ENCODE measurements at regions not wholly inside any gene's neighbourhood (a gene's known extent, or its start where the extent isn't known, plus 50 kb on each side); places are given as distances from the start of the nearest gene placed in this dataset.
"Not testable (repeated sequence)": the region's sequence is repeated elsewhere in the genome, so short reads cannot be mapped to it uniquely, and the experiment has no call there.

- CTCF ChIA-PET = no interaction called here
- Mint-ChIP-seq H3K27me3 (ENCODE audit: insufficient read depth, unreplicated experiment) (no peaks in the 10 kb centered on the region), H3K27ac (ENCODE audit: low read depth, unreplicated experiment) (no peak overlapping the region), H3K4me3 (ENCODE audit: unreplicated experiment) (peak overlapping the region; percentile 13), H3K9me3 (ENCODE audit: unreplicated experiment) (peaks cover 69% of the 10 kb centered on the region), H3K4me1 (ENCODE audit: insufficient read depth, unreplicated experiment) (no peaks in the 10 kb centered on the region), H3K36me3 (ENCODE audit: insufficient read depth, unreplicated experiment) (no peaks in the 10 kb centered on the region)
- intact Hi-C loops (cut with micrococcal nuclease) = no loop called here
- POLR2A ChIA-PET = no interaction called here
- BruUV-seq (replicated peaks) = no TSS peak
- DNase-seq (ENCODE audit: unreplicated experiment) = no peak
- no peak for TF ChIP-seq CTCF (IDR thresholded peaks at IDR 0.05; ENCODE audit: unreplicated experiment)
Observed at GRCh38 chr22:12601870-12602779, 2925.9 kb upstream of the OR11H1 start.

GRCh38 chr22:12603399-12603798 lies 2924.6 kb upstream of the OR11H1 start:
- intact Hi-C loops (cut with micrococcal nuclease); H3K27ac Mint-ChIP-seq (ENCODE audit: low read depth, unreplicated experiment); POLR2A ChIA-PET; CTCF ChIA-PET; H3K27me3 Mint-ChIP-seq (ENCODE audit: insufficient read depth, unreplicated experiment); H3K36me3 Mint-ChIP-seq (ENCODE audit: insufficient read depth, unreplicated experiment); H3K4me3 Mint-ChIP-seq (ENCODE audit: unreplicated experiment); BruUV-seq (replicated peaks); H3K4me1 Mint-ChIP-seq (ENCODE audit: insufficient read depth, unreplicated experiment); DNase-seq (ENCODE audit: unreplicated experiment): not testable (repeated sequence)
- peaks cover 64% of the 10 kb centered on the region for H3K9me3 Mint-ChIP-seq (ENCODE audit: unreplicated experiment)

GRCh38 chr22:12603833-12604232 lies 2924.2 kb upstream of the OR11H1 start:
- H3K4me3 Mint-ChIP-seq (ENCODE audit: unreplicated experiment); POLR2A ChIA-PET; H3K4me1 Mint-ChIP-seq (ENCODE audit: insufficient read depth, unreplicated experiment); H3K27ac Mint-ChIP-seq (ENCODE audit: low read depth, unreplicated experiment); CTCF ChIA-PET; intact Hi-C loops (cut with micrococcal nuclease); DNase-seq (ENCODE audit: unreplicated experiment); H3K27me3 Mint-ChIP-seq (ENCODE audit: insufficient read depth, unreplicated experiment); H3K36me3 Mint-ChIP-seq (ENCODE audit: insufficient read depth, unreplicated experiment); BruUV-seq (replicated peaks): not testable (repeated sequence)
- peaks cover 62% of the 10 kb centered on the region for H3K9me3 Mint-ChIP-seq (ENCODE audit: unreplicated experiment)

GRCh38 chr22:12608454-12608853 lies 2919.5 kb upstream of the OR11H1 start:
- H3K27ac Mint-ChIP-seq (ENCODE audit: low read depth, unreplicated experiment); POLR2A ChIA-PET; BruUV-seq (replicated peaks); H3K36me3 Mint-ChIP-seq (ENCODE audit: insufficient read depth, unreplicated experiment); H3K27me3 Mint-ChIP-seq (ENCODE audit: insufficient read depth, unreplicated experiment); H3K4me1 Mint-ChIP-seq (ENCODE audit: insufficient read depth, unreplicated experiment); intact Hi-C loops (cut with micrococcal nuclease); DNase-seq (ENCODE audit: unreplicated experiment); H3K4me3 Mint-ChIP-seq (ENCODE audit: unreplicated experiment): not testable (repeated sequence)
- CTCF ChIA-PET = interaction anchor here (0.6 kb wide), 1 partner anchor 1300 kb away, joined by 3 read pairs; no protein-coding TSS in a partner anchor
- H3K9me3 Mint-ChIP-seq (ENCODE audit: unreplicated experiment) = peaks cover 28% of the 10 kb centered on the region

GRCh38 chr22:12613199-12613598 lies 2914.8 kb upstream of the OR11H1 start:
- ChIA-PET CTCF (no interaction called here), POLR2A (no interaction called here)
- Mint-ChIP-seq H3K9me3 (ENCODE audit: unreplicated experiment) (peaks cover 12% of the 10 kb centered on the region), H3K4me3 (ENCODE audit: unreplicated experiment) (no peak overlapping the region), H3K27ac (ENCODE audit: low read depth, unreplicated experiment) (no peak overlapping the region), H3K27me3 (ENCODE audit: insufficient read depth, unreplicated experiment) (no peaks in the 10 kb centered on the region), H3K36me3 (ENCODE audit: insufficient read depth, unreplicated experiment) (no peaks in the 10 kb centered on the region), H3K4me1 (ENCODE audit: insufficient read depth, unreplicated experiment) (no peaks in the 10 kb centered on the region)
- DNase-seq (ENCODE audit: unreplicated experiment) = no peak
- TF ChIP-seq CTCF (IDR thresholded peaks at IDR 0.05; ENCODE audit: unreplicated experiment) = no peak
- BruUV-seq (replicated peaks) = no TSS peak
- intact Hi-C loops (cut with micrococcal nuclease) = no loop called here

GRCh38 chr22:12613907-12614306 lies 2914.1 kb upstream of the OR11H1 start:
- H3K36me3 Mint-ChIP-seq (ENCODE audit: insufficient read depth, unreplicated experiment); H3K4me1 Mint-ChIP-seq (ENCODE audit: insufficient read depth, unreplicated experiment); BruUV-seq (replicated peaks); H3K27ac Mint-ChIP-seq (ENCODE audit: low read depth, unreplicated experiment); DNase-seq (ENCODE audit: unreplicated experiment); H3K27me3 Mint-ChIP-seq (ENCODE audit: insufficient read depth, unreplicated experiment); intact Hi-C loops (cut with micrococcal nuclease); POLR2A ChIA-PET; H3K4me3 Mint-ChIP-seq (ENCODE audit: unreplicated experiment); CTCF ChIA-PET: not testable (repeated sequence)
- peaks cover 14% of the 10 kb centered on the region for H3K9me3 Mint-ChIP-seq (ENCODE audit: unreplicated experiment)

GRCh38 chr22:12626894-12627293 lies 2901.1 kb upstream of the OR11H1 start:
- H3K27ac Mint-ChIP-seq (ENCODE audit: low read depth, unreplicated experiment); H3K4me3 Mint-ChIP-seq (ENCODE audit: unreplicated experiment); H3K27me3 Mint-ChIP-seq (ENCODE audit: insufficient read depth, unreplicated experiment); H3K36me3 Mint-ChIP-seq (ENCODE audit: insufficient read depth, unreplicated experiment); POLR2A ChIA-PET; H3K4me1 Mint-ChIP-seq (ENCODE audit: insufficient read depth, unreplicated experiment); DNase-seq (ENCODE audit: unreplicated experiment); BruUV-seq (replicated peaks); intact Hi-C loops (cut with micrococcal nuclease); CTCF ChIA-PET: not testable (repeated sequence)
- peaks cover 18% of the 10 kb centered on the region for H3K9me3 Mint-ChIP-seq (ENCODE audit: unreplicated experiment)

GRCh38 chr22:12629815-12630214 lies 2898.2 kb upstream of the OR11H1 start:
- CTCF ChIA-PET; BruUV-seq (replicated peaks); H3K4me1 Mint-ChIP-seq (ENCODE audit: insufficient read depth, unreplicated experiment); H3K27ac Mint-ChIP-seq (ENCODE audit: low read depth, unreplicated experiment); H3K36me3 Mint-ChIP-seq (ENCODE audit: insufficient read depth, unreplicated experiment); H3K27me3 Mint-ChIP-seq (ENCODE audit: insufficient read depth, unreplicated experiment); DNase-seq (ENCODE audit: unreplicated experiment); H3K4me3 Mint-ChIP-seq (ENCODE audit: unreplicated experiment); intact Hi-C loops (cut with micrococcal nuclease): not testable (repeated sequence)
- peaks cover 28% of the 10 kb centered on the region for H3K9me3 Mint-ChIP-seq (ENCODE audit: unreplicated experiment)
- POLR2A ChIA-PET = interaction anchor here (0.6 kb wide), 1 partner anchor 1700 kb away, joined by 4 read pairs; no protein-coding TSS in a partner anchor

All from MCF 10A (cell line).